Germinal center (tissue), 1 donor: ENCODE measurements at regions not wholly inside any gene's neighbourhood (a gene's known extent, or its start where the extent isn't known, plus 50 kb on each side); places are given as distances from the start of the nearest gene placed in this dataset.

ENCODE experiments used
- DNase-seq: peaks from one replicate; pipeline ENCODE4 v3.0.0; 2012; ENCODE audit warnings: mixed read lengths, low spot score

DNA sequence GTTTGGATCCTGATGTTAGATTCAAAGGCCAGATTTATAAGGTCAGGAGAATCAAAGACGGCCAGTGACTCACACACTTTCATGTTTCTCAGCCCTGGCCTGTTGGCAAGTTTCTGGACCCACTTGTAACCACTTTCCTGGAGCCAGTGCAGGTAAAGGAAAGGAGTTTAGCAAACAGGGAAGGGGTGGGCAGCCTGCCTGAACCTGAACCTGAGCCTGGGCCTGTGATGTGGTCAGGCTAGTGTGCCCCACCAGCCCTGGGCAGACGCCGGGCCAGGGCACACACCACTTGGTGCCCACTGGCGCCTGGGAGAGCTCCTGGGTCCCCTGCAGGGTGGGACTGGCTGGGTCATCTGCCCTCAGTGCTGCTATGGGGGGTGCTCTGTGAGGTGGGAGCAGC, 100.5 kb upstream of the SPRED2 start:
- DNase-seq = no peak

GRCh38 chr2:65532326-65532725, 99.9 kb upstream of the SPRED2 start:
- no peak for DNase-seq

DNA sequence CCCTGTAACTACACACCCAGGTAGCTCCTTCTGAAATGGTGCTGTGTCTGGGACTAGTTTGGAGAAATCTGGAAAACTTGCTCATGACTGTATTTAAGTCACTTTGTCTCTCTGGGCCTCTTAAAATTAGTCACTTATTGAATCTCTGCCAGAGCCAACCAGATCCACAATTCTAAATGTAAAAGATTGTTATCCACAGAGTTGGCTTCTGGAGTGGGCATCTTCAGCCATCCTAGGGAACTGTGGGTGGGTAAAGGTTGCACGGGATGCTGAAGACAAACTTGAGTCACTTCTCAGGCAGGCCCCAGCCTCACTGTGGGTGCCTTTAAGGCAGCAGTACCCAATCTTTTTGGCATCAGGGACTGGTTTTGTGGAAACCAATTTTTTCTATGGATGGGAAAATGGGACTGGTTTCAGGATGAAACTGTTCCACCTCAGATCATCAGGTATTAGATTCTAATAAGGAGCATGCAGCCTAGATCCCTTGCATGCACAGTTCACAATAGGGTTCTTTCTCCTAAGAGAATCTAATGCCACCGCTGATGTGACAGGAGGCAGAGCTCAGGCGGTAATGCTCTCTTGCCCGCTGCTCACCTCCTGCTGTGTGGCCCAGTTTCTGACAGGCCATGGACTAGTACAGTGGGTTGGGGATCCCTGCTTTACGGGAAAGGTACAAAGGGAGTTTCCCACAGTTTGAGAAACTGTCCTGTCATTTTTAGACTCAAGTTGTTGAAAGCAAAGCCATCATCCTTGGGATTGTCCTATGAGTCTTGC, 98.3 kb upstream of the SPRED2 start:
- no peak for DNase-seq

- DNase-seq = no peak
These were observed 97.0 kb upstream of the SPRED2 start for GRCh38 chr2:65529419-65529818.

DNA sequence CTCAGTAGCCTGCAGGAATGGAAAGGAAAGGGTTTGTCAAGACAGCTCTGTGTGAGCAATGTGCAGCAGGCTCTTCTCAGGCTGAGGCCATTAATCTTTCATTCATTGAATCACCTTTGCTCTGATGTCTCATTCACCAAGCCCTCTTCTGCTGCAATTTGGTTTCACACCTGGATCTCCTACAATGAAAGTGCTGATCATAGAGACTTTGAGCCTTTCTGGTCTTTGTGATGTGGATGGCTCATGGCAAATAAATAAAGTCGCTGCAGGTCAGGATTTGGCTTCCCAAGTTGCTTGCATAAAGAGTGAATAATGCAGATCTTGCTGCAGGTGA, 95.8 kb upstream of the SPRED2 start:
- no peak for DNase-seq

GRCh38 chr2:65527451-65528240, 95.2 kb upstream of the SPRED2 start:
- no peak for DNase-seq

GRCh38 chr2:65525616-65526231, 93.3 kb upstream of the SPRED2 start:
- DNase-seq = no peak

DNA sequence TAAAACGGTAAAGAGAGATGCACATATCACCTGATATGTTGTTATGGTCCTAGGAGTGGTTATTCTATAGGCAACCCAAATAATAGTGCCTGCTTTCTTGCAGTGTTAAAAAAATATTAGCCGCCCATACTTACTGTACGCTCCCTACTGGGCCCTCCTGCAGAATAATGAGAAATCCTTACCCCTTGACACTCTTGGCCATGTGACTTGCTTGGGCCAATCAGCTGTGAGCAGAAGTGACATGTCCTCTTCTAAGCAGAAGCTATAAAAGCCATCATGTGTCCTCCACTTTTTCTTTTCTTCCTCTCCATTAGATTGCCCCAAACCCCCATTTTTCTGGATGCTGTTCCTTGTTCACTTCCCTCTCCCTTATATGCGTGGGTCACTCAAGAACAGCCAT, 90.5 kb upstream of the SPRED2 start:
- no peak for DNase-seq

DNA sequence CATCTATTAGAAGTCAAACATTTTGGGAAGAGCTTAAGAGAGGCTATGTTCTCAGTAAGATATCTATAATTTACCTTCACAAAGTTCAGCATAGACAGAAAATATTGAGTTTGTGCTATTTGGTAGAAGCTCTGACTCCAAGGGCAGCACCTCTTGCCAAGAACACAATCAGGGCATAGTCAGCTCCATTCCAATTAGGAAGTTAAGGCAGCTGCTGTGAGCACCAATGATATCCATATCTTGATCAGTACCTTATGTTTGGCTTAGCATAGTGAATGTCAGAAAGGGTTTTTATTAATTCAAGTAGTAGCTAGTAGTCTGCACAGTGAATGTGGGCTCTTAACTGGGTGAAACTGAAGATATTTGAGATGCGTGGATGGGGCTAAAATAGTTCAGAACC, 86.4 kb upstream of the SPRED2 start:
- DNase-seq = no peak

- DNase-seq = no peak
These were observed 82.3 kb upstream of the SPRED2 start for GRCh38 chr2:65514555-65515195.

- DNase-seq = no peak
These were observed 80.4 kb upstream of the SPRED2 start for GRCh38 chr2:65512783-65513182.

DNA sequence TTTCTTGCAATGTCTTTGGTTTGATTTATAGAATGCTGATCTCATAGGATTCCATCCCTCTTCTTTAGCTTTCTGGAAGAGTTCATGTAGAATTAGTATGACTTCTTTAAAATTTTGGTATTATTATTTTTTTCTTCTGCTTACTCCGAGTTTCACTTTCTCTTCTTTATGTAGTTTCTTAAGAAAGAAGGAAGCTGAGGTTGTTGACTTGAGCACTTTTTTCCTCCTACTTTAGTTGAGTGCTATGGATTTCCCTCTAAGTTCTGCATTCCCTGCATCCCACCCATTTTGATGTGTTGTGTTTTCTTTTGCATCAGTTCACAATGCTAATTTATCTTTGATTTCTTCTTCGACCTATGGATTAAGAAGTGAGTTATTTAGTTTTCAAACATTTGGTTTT, 78.9 kb upstream of the SPRED2 start:
- no peak for DNase-seq

DNA sequence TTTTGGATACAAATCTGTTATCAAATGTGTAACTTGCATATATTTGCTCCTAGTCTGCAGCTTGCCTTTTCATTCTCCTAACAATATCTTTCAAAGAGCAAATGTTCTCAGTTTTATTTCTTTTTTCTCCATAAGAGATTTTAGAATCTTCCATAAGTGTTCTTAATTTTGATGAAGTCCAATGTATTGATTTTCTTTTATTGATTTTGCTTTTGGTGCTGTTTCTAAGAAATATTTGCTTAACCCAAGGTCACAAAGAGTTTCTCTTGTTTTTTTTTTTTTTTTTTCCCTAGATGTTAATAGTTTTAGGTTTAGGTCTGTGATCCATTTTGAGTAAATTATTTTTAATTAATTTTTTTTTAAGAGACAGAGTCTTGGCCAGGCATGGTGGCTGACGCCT, 75.8 kb upstream of the SPRED2 start:
- DNase-seq = no peak

GRCh38 chr2:65507102-65508069, 75.0 kb upstream of the SPRED2 start:
- DNase-seq = no peak

DNA sequence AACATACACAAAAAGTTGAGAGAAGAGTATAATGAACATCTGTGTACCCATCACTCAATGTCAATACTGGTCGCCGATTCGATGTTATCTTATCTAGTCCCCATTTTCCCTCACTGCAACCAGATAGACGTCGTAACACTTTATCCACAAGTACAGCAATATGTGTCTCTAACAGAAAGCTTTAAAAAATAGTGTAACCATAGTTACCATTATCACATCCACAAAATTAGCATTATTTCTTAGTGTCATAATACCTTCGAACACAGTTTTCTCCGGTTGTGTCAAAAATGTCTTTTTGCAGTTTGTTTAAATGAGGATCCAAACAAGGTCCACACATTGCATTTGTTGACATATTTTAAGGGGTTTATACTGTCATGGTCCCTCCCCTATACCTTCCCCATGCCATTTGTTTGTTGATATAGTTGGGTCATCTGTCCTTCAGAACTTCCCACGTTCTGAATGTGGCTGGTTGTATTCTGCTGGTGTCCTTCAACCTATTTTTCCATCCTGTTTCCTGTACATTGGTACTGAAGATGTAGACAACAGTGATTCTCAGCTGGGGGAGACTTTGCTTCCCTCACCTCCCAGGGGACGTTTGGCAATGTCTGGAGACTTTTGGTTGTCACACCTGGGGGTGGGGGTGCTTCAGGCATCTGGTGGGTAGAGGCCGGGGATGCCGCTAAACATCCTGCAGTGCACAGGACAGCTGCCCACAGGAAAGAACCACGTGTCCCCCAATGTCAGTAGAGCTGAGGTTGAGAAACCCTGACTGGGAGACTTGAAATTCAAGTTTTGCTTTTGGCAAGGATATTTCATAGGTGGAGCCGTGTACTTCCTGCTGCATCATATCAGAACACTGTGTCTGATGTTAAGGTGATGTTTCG, 72.7 kb upstream of the SPRED2 start:
- no peak for DNase-seq

GRCh38 chr2:65504201-65504600, 71.8 kb upstream of the SPRED2 start:
- DNase-seq = no peak

- no peak for DNase-seq
These were observed 71.3 kb upstream of the SPRED2 start for GRCh38 chr2:65503746-65504145.

DNA sequence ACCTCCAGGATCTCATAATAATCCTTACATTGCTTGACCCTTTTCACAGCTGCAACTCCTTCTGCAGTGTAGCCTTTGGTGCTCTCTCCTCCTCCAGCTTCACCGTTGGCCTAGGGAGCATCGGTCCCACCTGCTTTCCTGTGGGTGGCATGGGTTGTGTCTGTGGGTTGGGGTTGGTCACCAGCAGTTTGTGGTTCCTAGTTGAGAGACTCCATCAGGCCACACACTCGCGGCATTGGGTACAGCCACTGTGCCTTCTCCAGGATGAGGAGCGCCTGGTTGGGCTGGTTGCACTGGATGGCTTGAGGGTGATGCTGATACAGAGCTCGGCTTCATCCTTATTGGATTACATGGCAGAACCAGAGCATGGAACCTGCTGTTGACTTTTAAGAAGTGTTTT, 69.4 kb upstream of the SPRED2 start:
- no peak for DNase-seq

- peak; percentile 36 for DNase-seq
These were observed 68.7 kb upstream of the SPRED2 start for GRCh38 chr2:65501074-65501473.

- no peak for DNase-seq
These were observed 68.1 kb upstream of the SPRED2 start for GRCh38 chr2:65500310-65501040.
